Superior temporal gyrus (tissue), 1 donor: ENCODE measurements at regions not wholly inside any gene's neighbourhood (a gene's known extent, or its start where the extent isn't known, plus 50 kb on each side); places are given as distances from the start of the nearest gene placed in this dataset.

Source experiments
- DNase-seq: peaks from one replicate; pipeline ENCODE4 v3.0.0-alpha.2; 2016; ENCODE audit errors: extremely low spot score

- no peak for DNase-seq
Observed at GRCh38 chr2:241942416-241943208, 73.1 kb downstream of the RTP5 start.

DNA sequence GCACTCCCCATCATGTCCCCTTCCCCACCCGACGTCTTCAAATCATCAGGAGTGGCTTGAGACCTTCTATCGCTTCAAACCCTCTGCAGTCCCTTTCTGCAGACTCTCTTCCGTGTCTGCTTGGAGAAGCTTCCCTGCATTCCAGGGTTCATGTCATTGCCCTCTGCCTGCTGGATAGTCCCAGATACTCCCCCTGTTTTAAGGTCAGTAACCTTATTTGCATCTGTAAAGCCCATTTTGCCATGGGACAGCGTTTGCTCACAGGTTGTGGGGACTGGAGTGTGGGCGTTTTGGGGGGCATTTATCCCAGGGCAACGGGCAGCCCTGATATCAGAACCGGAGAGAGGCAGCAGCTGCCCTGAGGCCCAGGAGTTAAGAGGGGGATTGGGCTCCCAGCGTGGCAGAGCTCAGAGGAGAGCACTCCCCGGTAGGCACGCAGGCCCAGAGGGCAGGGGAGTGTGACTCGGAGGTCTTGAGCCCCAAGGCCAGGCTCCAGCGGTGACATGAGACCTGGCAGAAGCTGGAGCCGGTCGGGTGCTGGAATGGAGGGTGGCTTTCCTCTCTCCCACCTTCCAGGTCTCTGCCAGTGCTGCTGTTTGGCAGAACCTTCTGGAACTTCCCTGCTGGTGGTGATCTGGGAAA is 73.8 kb downstream of the RTP5 start:
- no peak for DNase-seq

- no peak for DNase-seq
Observed at GRCh38 chr2:241943961-241944575, 74.5 kb downstream of the RTP5 start.

DNA sequence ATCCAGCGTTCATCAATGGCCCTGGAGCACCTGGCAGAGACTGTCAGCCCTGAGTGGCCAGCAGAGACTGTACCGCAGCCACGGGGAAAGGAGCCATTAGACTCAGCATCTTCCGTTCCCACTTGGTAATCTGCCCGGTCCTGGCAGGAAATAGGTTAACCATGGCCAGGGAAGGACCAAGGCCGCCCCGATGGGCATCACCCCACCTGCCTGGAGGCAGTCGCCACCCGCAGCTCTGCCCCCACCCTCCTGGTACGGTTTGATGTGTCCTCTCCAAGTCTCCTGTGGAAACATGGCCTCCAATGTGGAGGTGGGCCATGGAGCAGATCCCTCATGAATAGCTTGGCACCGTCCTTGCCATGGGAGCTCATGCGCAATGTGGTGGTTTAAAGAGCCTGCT is 75.3 kb downstream of the RTP5 start:
- no peak for DNase-seq

DNA sequence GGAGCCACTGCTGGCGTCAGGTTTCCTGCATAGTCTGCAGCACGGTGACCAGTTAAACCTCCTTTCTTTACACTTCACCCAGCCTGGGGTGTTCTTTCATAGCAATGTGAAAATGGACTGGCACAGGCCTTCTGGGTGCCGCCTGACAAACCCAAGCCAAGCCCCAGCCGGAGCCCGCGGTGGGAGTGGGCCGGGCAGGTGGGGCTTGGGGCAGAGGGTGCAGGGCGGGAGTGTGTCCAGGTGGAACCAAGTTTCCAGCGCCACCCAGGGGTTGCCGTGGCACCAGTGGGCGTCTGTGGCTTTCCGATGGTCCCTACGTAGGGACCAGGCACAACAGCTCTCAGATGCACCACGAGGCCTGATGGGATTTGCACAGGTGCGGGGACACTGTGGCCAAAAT is 75.8 kb downstream of the RTP5 start:
- no peak for DNase-seq

- no peak for DNase-seq
Observed at GRCh38 chr2:241945803-241946202, 76.3 kb downstream of the RTP5 start.

GRCh38 chr2:241946306-241947003 is 76.9 kb downstream of the RTP5 start:
- DNase-seq = no peak

- DNase-seq = no peak
Observed at GRCh38 chr2:241947004-241947350, 77.4 kb downstream of the RTP5 start.

DNA sequence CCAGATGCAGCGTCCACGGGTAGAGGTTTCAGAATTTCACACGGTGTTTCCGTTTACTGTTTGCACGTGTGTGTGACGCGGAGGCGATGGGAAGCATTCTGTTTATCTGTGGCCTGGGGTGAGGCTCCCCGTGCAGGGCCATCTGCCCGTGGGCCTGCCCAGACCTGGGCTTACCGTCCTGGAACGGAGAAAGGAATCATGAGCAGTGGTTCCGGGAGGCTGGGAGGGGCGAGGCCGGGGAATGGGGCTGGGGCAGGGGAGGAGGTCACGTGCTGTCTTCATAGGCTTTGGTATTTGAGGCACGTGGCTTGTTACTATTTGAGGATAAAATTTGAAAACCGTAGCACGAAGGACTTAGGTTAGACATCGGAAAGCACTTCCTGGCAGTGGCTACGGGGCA is 77.9 kb downstream of the RTP5 start:
- DNase-seq = no peak

GRCh38 chr2:241947876-241948275 is 78.3 kb downstream of the RTP5 start:
- DNase-seq = no peak

GRCh38 chr2:241948299-241948897 is 78.9 kb downstream of the RTP5 start:
- DNase-seq = no peak

DNA sequence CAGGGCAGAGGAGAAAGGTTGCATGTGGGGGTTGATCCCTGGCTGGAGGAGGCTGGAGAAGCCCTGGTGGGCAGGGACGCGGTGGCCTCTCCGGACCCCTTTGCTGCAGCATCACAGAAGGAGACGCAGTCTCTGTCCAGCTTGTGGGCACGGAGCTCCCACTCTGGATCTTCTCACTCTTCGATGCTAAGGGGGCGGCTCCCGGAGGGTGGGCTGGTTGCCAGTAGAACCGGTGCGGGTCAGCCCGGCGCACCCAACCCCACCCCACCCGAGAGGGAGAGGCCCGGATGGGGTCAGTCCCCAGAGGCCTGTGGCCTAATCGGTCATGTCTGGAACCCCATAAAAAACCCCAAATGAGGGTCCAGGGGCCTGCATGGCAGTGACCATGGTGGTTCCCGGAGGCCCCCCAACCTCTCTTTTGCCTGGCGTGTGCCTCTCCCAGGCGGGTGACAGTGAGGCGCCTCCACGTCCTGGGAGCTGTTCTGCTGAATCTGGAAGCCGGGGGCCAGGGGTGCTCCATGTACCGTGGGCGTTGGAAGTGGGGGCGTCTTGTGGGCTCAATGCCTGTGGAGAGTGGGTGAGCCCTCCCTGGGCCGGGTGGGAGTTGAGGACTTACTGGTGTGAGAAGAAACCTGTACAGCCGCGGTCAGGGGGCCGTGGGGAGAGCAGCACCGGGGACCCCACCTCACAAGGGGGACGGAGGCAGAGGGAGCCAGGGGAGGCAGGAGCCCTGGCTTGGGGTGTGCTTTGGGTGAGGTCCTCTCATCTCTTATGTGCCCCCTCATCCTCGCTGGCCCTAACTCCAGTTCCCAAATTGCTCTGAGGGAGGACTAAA is 79.6 kb downstream of the RTP5 start:
- no peak for DNase-seq

DNA sequence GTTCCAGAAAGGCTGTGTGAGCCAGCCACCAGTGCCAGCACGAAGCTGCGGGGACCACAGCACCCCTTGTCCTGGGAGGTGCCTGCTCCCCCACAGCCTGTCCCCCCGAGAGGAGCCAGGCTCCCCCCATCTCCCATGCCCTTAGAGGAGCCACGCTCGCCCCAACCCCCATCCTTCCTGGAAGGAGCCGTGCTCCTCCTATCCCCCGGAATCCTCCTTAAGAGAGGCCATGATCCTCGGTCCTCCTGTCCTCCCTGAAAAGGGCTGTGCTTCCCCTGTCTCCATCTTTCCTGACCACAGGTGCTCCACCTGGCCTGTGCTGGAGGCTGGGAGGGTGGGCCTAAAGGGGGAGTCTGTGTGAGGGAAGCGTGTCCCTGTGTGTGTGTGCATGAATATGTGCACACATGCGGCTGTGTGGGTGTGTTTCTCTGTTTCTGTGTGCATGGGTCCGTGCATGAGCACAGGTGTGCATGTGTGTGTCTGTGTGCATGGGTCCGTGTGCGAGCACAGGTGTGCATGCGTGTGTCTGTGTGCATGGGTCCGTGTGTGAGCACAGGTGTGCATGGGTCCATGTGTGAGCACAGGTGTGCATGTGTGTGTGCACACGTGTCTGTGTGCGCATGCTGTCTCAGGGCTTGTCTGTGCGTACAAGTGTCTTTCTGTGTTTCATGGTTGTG is 80.3 kb downstream of the RTP5 start:
- no peak for DNase-seq

DNA sequence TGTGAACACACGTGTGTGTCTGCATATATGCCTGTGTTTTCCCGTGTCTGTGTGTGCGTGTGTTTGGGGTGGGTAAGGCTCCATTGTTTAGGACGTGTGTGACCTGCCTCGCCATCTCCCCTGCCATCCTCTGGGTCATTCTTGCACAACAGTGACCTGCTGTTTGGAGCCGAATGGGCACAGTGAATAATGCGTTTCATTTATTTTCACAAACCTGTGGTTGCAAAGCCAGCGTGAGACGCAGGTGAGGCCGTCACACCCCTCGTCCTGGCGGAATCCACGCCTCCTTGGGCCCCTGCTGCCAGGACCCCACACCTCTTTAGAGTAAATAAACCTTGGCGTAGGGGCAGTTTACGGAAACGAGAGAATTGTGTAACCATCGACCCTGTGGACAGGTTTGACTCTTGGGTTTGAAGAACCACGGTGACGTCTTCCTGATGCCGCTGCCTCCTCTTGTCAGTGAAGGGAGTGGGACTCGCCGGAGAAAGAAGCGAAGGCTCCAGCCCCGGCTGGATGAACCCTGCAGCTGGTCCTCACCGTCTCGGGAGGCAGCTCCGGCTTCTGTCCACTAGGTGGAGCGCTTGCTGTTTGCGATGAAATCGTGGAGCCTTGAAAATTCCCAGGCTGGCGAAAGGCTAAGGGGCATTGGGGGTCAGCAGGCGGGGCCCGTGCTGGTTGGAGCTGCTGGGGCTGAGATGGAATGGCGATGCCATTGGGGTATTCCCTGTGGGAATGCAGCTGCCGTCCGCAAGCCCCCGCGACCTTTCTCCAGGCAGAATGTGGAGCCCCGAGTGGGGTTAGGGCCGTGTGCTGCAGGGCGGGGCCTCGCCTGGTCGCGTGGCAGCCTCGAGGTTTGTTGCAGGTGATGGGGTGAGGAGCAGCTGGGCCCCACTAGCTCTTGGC is 81.1 kb downstream of the RTP5 start:
- peak; percentile 87 for DNase-seq

DNA sequence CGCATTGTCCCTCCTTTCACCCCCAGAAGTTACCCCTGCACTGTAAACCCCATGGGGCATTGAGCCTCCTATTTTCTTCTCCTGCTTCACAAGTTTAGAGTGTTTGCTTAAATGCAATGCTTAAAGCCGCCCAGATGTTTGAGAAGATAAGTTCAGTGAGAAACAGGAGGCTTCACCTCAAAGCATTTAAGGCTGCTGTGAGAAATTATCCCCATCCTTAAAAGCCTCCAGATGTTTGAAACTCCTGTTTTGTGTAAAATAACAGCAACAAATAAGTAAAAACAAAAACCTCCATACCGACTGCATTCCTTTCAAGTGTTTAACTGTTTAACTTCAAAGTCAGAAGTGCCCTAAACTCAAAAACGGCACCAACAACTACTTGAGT is 81.8 kb downstream of the RTP5 start:
- DNase-seq = no peak

DNA sequence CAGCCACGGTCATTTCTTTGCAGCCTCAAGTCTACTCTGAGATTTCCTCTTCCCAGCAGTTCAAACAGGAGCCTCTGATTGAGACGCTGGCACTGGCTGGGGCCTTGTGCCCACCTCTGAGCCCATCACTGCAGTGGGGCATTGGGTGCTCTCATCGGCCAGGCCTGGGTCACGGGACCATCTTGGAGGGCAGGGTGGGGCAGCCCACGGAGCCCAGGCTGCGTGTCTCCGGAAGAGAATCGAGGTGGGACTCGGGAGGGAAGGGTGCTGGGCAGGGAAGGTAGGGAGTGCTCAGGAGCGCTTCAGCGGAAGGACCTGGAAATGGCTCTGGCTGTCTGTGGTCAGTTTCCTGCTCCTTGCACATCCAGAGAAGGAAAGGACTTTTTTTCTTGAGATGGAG is 82.4 kb downstream of the RTP5 start:
- no peak for DNase-seq

DNA sequence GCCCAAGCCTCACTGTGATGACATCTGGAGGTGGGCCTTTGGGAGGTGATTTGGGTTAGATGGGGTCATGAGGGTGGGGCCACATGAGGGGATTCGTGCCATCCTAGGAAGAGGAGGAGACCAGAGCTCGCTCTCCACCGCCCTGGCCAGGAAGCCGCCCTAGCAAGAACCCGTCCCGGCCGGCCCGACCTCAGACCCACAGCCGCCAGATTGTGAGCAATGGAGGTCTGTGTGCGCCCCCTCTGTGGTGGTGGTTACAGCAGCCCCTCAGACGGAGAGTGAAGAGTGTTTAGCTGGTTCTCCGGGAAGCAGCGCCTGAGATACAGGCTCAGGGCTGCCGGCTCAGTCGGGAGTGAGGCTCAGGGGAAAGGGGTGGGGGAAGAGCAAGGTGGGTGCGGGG is 83.3 kb downstream of the RTP5 start:
- no peak for DNase-seq

DNA sequence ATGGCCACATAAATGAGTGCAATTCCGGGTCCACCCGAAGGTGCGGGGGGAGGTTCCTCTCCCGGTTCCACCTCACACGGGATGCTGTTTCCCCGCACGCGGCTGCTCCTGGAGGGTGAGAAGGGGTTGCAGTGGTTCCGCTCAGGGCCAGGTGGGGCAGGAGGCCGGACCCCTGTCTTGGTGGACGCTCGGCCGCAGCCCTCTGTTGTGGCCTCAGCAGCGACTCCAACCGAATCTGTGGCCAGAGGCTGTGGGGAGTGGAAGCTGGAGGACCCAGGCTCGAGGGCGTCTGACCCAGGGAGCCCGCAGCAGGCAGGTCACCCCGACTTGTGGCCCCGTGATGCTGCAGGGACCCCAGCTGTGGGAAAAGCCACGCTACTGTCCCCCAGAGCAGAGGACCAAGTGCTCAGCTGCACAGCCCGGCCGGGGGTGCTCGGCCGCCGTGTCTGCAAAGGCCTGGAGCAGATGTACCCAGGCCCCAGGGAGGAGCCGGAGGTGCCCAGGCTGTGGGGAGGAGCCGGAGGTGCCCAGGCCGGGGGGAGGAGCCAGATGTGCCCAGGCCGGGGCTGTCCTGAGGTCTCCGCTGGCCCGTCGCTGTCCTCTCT is 83.9 kb downstream of the RTP5 start:
- no peak for DNase-seq

GRCh38 chr2:241956521-241957110 is 87.1 kb downstream of the RTP5 start:
- DNase-seq = no peak
